Posterior cingulate gyrus (tissue), 11 donors: ENCODE measurements at regions not wholly inside any gene's neighbourhood (a gene's known extent, or its start where the extent isn't known, plus 50 kb on each side); places are given as distances from the start of the nearest gene placed in this dataset.
A peak's percentile ranks its signal among the peaks of the same experiment; 100 is the strongest.
"Not testable (repeated sequence)": the region's sequence is repeated elsewhere in the genome, so short reads cannot be mapped to it uniquely, and the experiment has no call there.

Experiments
- DNase-seq, 10 donors: peaks; one replicate each; pipeline versions ENCODE4 v3.0.0 to v3.0.0-alpha.2; 2020 to 2021; ENCODE audit warnings: mixed read lengths in 3 of 10
- intact Hi-C: fragments of 100-400 bp; cut with DNase I; formaldehyde crosslinking; loops from one replicate; pipeline ENCODE4 v1.15.1; 2023

DNA sequence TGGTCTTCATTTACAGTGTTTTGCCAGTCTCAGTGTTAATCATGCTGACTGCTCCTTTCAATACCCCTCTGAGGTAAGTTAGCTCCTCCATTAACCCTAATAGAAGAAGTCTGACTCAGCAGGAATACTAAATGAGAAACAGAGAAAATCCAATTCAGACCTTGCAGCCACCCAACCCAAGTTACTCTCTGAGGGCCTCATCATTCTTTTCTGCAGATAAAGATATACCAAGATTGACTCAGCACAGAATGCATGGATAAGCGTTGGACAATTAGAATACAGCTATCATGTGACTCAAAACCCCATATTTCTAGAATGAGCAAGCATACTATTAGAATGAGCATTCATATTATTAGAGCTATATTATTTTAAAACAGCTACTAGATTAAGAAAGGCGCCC, 389.1 kb upstream of the SGO1 start:
- DNase-seq = no peak
- intact Hi-C loops = no loop called here

DNA sequence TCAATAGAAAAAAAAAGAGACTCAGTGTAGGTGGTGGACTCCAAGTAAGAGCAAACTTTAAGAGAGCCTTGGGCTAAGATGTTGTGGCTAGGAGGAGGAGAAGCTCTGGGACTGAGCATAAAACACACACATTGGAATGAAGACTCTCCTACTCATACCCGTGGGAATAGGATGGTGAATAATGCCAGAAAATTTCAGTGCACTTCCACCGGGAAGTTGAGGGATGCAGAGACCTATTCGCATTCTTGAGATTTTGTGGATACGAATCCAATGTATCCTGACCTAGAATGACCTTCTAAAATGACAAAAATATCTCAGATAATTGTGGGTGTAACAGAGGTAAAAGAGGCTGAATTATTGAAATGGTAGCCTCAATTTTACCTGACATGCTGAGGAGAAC, 388.7 kb upstream of the SGO1 start:
- intact Hi-C loops = no loop called here
- DNase-seq = no peak

DNA sequence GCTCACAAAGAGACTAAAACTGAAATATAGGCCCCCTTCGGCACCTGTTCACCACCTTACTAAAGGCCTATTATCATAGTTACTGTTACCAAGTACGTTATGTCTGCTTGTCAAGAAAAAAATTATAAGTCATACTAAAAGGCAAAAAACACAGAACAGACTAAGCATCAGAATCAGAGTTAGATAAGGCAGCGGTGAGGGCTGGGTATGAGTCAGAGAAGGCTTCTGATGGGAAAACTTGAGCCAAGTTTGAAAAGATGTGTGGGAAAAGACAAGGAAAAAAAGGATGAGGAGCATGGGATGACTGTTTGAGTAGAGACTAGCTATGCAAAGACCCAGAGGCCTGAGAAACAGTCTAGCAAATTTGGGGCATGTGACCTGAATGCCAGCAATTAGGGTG, 387.2 kb upstream of the SGO1 start:
- no peak for DNase-seq
- intact Hi-C loops = no loop called here

DNA sequence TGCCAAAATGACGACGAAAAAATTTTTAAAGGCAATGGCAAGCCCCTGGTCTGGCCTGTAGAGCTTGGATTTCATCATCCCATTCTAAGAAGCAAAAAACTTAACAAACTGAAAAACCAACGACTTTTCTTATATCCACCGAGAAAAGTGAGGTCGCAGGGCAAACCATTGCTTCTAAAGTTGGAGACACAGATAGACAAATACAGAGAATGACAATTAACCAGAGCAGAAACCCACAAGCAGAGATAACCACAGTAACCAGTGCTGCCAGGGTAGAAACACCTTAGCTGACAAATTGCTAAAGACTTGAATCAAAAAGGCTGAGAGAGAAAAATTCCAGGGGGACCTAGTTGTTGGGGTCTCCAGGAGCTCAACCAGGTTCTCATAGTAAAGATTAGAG, 386.5 kb upstream of the SGO1 start:
- DNase-seq = no peak
- intact Hi-C loops = no loop called here

DNA sequence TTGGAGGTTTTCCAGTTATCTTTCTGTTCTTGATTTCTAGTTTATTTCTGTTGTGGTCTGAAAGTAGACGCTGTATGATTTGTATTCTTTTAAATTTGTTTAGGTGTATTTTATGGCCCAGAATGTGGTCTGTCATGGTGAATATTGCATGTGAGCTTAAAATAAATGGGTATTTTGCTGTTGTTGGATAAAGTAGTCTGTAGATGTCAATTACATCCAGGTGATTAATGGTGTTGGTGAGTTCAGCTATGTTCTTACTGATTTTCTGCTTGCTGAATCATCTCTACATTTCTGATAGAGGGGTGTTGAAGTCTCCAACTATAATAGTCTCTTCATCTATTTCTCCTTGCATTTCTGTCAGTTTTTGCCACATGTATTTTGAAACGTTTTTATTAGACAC, 383.3 kb upstream of the SGO1 start:
- intact Hi-C loops = no loop called here
- no peak for DNase-seq

DNA sequence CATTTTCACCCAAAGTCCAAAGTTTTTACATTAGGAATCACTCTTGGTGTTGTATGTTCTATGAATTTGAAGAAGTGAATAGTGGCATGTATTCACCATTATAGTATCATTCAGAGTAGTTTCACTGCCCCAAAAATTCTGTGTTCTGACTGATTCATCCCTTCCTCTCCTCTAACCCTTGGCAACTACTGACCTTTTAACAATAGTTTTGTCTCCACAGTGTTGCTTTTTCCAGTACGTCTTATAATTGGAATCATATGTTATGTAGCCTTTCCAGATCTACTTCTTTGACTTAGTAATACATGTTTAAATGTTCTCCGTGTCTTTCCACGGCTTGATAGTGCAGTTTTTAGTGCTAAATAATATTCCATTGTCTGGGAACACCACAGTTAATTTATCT, 379.0 kb upstream of the SGO1 start:
- no peak for DNase-seq
- intact Hi-C loops = no loop called here

DNA sequence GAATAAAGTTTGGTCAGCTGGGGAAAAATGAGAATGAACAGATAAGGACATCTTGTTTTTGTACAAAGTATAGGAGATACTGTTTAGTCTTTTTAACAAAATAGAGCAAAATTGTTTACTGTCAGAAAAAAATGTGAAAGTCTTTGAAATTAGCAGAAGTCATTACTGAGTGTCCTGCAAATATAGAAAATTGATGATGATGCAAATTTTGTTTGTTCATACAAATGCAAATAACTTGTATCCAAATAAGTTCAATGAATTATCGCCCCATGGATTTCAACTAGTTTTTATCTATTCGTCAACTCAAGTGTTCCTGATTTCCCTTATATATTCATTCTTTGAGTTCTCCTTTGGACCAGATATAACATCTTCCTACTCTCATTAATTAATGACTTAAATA, 378.0 kb upstream of the SGO1 start:
- intact Hi-C loops = no loop called here
- no peak for DNase-seq

DNA sequence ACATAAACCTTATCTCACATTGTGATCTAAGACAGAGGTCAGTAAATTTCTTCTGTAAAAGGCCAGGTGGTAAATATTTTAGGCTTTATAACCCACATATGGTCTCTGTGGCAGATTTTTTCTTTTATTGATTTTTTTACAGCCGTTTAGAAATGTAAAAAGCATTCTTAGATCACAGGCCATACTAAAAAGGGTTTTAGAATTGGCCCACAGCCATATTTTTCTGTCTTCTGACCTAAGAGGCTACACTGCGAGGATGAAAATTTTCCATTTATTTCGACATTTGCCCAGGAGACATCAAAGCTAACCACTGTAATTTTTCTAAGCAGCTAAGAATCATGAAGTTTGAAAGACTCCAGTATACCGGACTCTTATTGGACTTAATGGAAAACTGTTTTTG, 377.2 kb upstream of the SGO1 start:
- DNase-seq = no peak
- intact Hi-C loops = no loop called here

DNA sequence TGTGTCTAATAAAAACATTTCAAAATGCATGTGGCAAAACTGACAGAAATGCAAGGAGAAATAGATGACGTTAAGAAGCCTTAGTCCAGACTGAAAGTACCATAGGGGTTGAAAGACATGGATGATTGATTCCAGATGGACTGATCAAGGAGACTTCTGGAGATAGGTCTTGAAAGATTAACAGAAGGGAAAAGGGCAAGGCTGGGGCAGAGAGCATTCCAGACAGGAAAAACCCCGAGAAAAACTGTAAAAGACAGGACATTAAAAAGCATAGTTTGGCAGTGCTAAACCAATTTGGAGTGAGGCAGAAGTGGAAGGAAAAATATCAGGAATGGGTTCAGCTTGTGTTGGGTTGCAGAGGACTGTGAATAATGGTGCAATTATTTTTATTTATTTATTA, 375.2 kb upstream of the SGO1 start:
- intact Hi-C loops = no loop called here
- DNase-seq = no peak

DNA sequence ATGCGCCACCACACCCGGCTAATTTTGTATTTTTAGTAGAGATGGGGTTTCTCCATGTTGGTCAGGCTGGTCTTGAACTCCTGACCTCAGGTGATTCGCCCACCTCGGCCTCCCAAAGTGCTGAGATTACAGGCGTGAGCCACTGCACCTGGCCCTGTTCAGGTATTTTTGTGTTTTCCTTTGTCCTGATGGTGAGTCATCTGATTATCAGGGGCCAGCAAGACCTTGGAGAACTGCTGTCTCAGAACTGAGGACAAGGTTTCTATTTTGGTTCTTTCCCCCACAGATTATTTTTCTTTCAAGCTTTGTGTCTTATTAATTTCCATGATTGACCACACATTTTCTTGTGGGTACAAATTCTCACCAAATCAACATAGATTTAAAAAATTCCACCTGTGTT, 374.4 kb upstream of the SGO1 start:
- intact Hi-C loops, DNase-seq: not testable (repeated sequence)

DNA sequence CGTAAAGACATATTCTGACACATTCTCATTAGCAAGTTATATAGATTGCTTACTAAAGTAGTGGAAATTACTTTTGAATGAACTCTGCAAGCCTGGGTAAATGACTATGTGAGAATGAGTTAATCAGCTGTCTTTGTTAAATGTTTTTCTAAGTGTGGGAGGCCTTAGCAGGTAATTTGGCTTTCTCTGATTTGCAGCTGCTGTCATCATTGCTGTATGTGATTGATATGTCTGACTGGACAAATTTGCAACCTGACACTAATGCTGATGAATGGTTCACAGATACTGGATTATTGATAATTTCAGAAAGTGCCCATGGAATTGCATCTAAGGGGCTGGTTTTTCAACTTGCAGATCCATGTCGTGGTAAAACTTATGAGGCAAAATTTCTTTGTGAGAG, 372.2 kb upstream of the SGO1 start:
- no peak for DNase-seq

DNA sequence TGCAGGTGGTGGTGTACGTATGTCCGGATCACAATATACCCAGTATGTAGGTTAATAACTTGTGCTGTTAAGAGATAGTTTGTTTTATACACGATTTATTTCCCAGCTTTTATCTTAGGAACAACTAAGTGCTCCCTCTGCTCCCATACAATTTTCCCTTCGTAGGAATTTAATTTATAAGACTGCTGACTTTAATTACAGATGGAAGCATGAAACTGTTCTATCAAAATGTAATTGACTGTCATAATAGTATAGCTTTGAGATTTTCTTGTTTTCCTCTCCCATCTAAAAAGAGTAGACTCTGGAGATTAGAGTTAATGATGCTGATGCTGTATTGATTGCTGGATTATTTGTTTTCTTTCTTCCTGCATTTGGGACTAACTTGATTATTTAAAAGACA, 370.7 kb upstream of the SGO1 start:
- intact Hi-C loops = no loop called here
- no peak for DNase-seq

More for the DNA sequence above, 372.2 kb upstream of the SGO1 start:
- intact Hi-C loops = no loop called here

DNA sequence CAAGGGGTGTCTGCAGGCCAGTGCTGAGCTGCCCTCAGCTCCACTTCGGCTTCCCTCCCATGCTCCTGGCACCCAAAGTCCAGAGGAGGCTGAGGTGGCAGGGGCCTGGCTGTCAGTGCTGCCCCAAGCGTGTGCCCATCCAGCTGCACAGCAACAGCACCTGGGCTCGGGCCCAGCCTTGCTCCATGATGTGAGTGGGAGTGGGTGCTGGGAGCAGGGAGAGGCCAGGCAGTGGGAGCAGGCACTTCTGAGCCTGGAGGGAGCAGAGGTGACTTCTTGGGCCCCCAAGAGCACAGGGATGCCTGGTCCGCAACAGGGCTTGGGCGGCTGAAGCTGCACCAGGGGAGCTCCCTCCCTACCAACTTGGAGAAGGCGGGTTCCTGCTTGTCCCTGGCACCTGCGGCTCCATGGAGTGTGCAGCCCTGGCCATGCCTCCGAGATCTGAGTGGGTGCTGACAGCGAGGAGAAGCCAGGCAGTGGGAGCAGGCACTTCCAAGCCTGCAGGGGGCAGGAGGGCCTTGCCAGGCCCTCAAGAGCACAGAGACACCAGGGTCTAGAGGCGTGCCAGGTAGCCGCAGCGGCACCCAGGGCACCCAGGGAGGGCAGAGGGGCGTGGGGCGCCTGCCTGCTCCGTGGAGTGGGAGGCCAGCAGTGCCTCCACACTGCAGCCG, 366.7 kb upstream of the SGO1 start:
- intact Hi-C loops = no loop called here
- DNase-seq = peak in 3 of 10 donors; percentile 54 to 71 (median 68)

DNA sequence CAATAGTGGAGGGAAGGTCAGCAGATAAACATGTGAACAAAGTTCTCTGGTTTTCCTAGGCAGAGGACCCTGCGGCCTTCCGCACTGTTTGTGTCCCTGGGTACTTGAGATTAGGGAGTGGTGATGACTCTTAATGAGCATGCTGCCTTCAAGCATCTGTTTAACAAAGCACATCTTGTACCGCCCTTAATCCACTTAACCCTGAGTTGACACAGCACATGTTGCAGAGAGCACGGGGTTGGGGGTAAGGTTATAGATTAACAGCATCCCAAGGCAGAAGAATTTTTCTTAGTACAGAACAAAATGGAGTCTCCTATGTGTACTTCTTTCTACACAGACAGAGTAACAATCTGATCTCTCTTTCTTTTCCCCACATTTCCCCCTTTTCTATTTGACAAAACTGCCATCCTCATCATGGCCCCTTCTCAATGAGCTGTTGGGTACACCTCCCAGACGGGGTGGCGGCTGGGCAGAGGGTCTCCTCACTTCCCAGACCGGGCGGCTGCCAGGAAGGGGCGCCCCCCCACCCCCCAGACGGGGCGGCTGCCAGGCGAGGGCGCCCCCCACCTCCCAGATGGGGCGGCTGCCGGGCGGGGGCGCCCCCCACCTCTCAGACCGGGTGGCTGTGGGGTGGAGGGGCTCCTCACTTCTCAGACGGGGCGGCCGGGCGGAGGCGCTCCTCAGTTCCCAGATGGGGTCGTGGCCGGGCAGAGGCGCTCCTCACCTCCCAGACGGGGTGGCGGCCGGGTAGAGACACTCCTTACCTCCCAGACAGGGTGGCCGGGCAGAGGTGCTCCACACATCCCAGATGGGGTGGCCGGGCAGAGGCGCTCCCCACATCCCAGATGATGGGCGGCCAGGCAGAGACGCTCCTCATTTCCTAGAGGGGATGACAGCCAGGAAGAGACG, 361.6 kb upstream of the SGO1 start:
- intact Hi-C loops = not testable (repeated sequence)
- DNase-seq = peak in 3 of 10 donors; percentile 65 to 79 (median 75)

DNA sequence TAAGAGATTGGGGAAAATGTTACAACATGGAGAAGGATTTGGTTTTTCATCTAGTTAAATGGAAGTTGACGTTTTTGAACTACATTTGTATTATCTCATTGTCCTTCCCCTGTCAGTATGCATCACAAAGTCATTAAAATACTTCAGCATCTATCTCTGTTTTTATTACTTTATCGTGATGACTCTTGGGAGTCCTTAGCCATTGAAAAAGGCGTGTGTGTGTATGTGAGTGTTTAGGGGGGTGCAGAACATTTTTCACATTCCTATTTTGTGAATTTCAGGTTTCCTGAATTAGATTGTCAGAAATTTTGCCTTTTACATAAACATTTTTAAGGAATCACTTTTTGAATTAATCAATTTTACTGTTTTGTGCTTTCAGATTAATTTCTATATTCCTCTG, 360.6 kb upstream of the SGO1 start:
- intact Hi-C loops = no loop called here
- DNase-seq = no peak

DNA sequence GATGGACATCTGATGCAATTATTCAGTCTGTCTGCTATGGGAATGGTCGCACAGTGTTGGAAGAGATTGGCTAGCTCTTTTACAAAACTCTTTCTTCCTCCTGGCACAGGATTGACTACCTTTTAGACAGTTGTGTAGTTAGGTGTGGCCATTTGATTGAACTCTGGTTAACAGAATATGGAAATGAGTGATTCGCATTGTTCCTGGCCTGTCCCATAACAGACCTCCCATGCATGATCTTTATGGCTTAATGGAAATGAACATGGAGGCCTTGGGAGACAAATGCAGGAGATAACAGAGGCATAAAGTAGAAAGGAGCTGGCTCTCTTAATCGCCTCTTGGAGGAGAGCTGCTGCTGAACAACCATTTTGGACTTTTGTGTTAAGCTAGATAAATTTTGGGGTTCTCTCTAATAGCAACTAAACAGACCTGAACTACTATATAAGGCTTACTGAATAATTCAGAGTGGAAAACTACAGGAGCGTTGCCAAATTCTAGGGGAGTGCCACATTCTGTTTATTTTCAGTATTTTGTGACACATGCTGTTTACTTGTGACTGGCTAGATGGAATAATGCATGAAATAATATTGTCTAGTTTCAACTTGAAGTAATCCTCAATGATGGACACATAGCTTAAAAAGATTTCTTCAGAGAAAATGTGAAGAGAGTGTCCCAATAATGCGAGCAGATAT, 357.7 kb upstream of the SGO1 start:
- no peak for DNase-seq
- intact Hi-C loops = no loop called here

DNA sequence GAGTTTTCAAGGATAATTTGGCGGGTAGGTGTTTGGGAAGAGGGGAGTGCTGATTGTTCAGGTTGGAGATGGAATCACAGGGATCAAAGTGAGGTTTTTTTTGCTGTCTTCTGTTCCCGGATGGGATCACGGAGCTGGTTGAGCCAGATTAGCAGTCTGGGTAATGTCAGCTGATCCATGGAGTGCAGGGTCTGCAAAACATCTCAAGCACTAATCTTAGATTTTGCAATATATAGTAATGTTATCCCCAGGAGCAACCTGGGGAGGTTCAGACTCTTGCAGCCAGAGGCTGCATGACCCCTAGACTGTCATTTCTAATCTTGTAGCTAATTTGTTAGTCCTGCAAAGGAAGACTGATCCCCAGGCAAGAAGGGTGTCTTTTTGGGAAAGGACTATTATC, 354.1 kb upstream of the SGO1 start:
- DNase-seq = no peak
- intact Hi-C loops = no loop called here

DNA sequence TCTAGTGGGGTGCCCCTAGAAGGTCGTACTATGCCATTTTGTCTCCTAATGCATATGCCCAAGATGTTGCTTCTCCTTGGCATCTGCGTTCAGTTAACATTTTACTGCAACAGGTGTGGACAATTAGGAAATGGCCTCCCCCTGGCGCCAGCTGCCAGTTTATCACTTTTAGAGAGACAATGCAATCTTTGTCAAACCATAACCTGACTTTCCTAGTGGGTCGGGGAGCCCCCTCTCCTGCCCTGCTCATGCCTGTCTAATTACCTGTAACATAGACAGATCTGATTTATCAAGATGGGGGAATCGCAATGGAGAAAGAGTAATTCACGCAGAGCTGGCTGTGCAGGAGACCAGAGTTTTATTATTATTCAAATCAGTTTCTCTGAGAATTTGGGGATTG, 353.7 kb upstream of the SGO1 start:
- peak in 1 of 10 donors; percentile 62 for DNase-seq
- intact Hi-C loops = no loop called here

DNA sequence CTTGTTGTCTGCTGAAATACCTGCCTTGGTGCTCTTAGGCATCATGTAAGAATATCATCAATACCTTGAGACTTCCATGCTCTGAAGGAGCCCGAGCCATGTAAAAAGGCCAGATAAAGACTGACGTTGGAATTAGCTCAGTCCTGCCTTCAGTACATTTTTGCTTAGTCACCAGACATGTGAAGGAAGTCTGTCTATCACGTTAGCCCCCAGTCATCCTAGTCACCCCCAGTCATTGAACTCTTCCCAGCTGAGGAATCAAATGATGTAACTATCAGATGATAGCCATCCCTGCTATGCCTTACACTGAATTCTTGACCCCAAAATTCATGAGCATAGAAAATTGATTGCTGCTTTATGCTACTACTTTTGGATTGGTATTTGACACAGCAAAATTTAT, 351.2 kb upstream of the SGO1 start:
- DNase-seq = no peak
- intact Hi-C loops = no loop called here

DNA sequence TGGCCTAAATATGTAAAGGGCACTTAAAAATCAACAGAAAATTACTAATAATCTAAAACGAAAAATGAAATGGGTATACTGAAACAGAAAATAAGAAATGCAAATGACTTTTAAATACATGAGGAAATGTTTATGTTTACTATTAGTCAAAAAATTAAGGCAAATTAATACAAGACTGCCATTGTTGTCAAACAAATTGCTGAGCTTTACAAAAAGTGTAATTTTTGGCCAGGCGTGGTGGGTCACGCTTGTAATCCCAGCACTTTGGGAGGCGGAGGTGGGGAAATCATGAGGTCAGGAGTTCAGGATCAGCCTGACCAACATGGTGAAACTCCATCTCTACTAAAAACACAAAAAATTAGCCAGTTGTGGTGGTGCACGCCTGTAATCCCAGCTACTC, 343.9 kb upstream of the SGO1 start:
- DNase-seq = no peak
- intact Hi-C loops = no loop called here

DNA sequence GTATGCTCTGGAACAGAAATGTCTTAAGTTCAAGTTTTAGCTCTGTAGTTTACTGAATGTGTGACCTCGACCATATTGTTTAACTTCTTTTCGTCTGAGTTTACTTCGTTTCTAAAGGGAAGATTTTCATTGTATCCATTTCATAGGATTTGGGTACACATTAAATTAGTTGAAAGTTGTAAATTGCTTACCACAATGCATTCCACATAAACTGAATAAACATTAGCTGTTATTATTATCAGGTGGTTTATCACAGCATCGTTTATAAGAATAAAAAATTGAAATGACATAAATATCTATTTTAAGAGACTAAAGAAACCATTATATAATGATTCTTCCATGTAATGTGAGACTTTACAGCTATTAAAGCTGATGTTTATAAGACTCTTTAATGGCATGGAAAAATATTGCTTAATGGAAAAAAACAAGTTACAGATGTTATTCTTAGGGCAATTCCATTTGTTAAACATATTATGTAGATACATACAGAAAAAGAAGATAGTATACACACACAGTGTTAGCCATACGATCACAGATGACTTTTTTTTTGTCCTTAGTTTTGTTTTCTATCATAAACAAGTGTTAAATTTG, 342.3 kb upstream of the SGO1 start:
- intact Hi-C loops = no loop called here
- no peak for DNase-seq
